HG03354 (cell line): ENCODE measurements at regions not wholly inside any gene's neighbourhood (a gene's known extent, or its start where the extent isn't known, plus 50 kb on each side); places are given as distances from the start of the nearest gene placed in this dataset.
"Not testable (repeated sequence)": the region's sequence is repeated elsewhere in the genome, so short reads cannot be mapped to it uniquely, and the experiment has no call there.

Source experiments
- ATAC-seq: cut with Tn5 transposase; IDR thresholded peaks from one replicate; pipeline ENCODE4 v1.9.1; 2021; ENCODE audit warnings: mild to moderate bottlenecking; ENCODE audit not compliant: unreplicated experiment, poor library complexity, severe bottlenecking

DNA sequence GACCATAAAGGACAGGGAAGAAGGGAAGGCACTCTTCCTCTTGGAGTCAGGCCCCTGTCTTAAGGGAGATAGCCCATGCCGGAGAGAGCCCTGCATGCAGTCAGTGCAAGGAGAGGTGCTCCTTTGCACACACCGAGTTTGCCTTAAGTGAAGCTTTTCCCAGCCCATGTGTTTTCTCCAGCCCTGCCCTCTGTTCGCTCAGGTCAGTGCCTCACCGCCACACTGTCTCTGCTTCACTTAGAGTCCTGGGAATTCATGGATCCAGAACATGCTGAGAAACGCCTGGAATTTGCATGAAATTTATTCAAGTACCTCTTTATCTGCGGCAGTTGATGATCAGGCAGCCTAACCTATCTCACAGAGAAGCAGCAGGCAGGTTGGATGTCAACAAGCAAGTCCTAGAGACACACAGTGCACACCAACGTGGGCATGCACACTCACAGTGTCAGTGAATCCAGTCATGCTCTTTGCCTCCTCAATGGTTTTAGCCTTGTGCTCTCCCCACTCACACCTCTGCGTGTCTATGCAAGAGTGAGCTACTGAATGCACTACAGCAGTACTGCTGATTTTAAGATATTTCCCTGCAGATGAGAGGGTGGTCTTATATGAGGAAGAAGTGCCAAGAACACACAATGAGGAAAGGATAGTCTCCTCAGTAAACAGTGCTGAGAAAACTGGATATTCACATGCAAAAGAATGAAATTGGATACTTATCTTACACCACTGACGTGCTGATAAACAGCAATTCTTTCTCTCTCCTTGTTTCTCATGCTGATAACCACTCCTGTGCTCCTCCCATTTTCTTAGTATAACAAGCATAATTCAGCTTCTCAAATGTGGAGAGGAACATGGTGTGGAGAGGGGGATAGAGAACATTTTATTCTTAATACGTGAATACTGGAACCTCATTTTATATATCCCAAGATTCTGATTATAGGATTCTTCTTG, 295.1 kb upstream of the CDYL start:
- ATAC-seq, result no peak

DNA sequence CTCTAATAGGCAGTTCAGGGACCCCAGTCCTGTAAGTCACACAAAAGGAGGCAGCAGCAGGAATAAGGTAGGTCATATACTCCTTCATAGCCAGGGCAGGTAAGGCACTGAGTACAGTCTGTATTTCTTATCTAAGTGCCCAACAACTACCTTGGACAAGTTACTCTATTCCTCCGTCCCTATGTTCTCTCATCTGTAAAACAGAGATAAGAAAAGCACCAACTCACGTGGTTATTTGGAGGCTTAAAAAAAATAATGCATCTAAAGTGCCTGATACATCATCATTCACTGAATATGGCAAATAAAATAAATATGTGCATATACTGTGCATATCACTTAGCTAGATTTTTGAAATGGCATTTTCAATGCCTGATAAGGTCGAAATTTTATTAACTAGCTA, 298.1 kb upstream of the CDYL start:
- no peak for ATAC-seq

DNA sequence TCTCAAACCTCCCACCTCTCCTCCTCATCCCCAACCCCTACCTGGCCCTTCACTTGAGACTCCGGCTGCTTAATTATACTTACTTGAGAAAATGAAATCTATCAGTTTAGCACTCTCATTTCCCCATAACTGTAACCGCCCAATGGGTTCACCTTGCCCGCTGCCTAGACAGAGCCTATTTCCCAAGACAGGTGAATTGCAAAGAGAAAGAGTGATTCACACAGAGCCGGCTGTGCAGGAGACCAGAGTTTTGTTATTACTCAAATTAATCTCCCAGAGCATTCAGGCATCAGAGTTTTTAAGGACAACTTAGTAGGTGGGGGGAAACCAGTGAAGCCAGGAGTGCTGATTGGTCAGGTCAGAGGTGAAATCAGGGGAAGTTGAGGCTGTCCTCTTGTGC, 301.4 kb upstream of the CDYL start:
- ATAC-seq, result no peak

DNA sequence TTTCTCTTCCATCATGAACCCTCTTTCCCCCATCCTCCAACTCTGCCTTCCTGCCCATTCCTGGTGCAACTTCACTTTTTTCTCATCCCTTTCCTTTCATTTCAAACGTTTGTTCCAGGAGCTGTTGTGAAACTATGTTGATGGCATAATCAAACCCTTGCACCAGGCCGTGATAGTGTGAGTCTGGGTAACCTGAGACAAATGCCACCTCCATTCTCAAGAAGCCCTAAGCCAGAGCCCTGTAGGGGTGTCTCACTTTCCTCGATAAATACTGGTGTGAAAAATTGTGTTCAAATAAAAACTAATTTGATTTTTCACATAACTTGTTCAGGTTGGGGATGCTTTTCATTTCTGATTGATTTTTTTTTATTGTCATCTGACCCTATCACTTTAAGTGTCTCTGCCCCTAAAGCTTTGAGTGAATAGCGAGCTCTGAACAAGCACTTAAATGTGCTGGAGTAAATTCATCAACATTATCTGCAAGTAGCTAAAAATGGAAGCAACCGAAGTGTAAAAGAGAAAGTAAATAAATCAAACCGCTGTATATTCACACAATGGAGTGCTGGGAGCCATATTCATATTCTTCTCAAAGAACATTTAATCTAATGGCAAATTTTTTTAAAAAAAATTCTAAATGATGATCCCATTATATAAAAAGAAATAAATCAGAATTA, 303.1 kb upstream of the CDYL start:
- no peak for ATAC-seq

DNA sequence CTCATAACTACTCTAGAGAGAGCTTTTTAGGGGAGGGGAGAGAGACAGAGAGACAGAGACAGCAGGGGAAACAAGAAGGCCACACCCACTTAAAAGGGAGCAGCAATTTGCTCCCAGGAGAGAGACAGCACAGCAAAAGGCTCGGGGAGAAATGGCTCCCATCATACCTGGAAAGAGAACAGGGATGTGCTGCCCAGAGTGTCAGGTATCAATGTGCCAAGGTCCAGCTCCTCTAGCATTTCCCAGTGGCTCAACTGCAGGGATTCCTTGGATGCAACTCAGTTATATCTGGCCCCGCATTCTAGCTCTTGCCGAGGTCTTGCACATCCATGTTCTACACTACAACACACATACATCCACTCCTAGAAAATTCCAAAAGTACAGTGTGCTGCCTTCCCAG, 304.0 kb upstream of the CDYL start:
- ATAC-seq, result no peak

DNA sequence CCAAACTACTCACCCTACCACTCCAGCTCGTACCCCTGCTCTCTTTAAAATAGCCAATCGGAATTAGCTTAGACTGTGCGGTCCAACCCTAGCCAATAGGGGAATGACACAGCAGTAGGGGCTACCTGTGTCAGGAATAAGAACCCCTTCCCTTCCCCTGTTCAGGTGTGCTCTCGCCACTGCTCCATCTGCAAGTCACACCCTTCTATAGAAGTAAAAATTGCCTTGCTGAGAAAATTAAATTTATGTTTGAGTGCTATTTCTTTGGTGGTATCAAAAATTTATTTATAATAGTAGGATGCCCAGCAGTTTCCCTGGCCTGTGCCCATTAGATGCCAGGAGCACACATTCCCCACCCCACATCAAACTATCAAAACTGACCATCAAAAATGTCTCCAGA, 304.7 kb upstream of the CDYL start:
- not testable (repeated sequence) for ATAC-seq

DNA sequence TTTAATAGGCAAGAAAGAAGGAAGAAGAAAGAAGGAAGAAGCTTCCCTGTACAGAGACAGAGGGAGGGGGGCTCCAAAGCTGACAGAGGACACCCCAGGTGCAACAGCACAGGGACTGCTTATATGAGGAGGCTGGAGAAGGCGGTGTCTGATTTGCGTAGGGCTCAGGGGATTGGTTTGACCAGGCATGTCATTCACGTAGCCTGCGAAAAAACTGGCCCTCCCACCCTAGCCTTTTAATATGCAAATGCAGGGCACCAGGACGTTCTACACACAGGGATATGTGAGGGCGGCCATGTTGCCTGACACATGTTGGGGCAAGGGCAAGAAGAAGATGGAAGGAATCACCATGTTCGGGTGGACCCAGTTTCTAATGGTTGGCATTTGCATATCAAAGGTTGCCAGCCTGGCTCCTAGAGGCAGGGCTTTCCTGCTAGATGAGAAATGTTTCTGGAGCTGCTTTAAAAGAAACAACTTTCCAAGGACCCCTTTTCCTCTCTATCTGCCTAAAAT, 305.4 kb upstream of the CDYL start:
- ATAC-seq, result no peak

DNA sequence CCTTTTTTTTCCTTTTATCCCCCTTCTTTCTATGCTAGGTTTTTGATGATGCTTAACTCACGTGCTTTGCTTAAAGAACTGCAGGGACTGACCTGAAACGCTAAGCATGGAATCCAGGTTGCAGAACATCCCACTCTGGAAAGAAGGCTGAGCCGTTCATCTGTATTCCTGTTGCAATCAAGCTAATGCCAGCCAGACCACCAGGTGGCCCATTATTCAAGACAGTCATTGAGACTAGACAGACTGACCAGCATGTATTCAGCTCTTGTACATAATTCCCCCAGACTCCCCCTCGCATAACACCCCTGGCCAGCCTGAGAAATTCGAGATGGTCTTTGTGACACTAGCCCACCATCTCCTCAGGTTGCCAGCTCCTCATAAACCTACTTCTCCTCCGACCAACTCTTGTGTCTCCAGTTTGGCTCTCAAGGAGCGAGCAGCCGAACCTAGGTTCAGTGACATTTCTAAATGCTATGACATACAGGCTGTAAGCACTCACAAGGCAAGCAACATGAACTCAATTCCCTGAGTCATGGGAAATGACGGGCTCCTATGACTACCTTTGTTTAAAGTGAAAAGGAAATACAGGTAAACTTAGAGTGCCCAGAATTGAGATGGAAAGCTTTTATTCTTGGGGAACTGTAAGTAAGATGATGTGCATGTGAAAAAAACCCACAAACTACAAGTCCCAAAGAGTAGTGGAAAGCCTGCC, 309.3 kb upstream of the CDYL start:
- ATAC-seq, result no peak

DNA sequence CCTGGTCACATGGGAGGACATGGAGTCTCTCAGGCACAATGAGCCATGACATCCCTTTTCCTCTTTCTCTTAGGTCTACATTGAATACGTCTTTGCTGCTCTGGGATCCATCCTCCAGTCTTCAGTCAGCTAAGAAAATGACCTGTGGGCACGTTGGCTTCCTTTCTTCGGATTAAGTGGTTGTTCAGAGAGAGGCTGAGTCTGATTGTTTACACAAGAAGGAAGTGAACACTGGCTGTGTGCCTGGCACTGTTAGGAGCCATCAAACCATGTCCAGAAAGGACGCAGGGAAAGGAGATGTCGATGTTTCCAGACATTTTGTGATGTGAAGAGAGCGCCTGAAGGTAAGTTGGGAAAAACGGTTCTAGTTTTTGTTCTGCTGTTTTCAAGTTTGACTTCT, 309.9 kb upstream of the CDYL start:
- no peak for ATAC-seq

DNA sequence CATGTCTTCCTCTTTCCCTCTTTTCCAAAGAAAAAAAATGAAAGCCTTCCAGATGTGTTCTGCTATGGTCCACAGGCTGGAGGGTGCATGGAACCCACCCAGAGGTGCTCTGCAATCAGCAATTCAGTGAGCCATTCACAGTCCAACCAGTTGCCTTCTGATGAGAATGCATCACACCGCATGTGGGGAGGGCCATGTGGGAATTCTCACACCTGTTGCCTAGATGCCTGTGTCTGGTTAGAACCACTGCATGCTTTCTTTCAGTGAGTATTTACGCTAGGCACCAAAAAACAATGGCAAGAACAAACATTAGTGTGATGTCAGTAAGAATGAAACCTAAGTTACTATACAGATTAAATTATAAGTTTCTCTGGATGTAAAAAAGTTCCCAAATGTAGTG, 311.6 kb upstream of the CDYL start:
- no peak for ATAC-seq

DNA sequence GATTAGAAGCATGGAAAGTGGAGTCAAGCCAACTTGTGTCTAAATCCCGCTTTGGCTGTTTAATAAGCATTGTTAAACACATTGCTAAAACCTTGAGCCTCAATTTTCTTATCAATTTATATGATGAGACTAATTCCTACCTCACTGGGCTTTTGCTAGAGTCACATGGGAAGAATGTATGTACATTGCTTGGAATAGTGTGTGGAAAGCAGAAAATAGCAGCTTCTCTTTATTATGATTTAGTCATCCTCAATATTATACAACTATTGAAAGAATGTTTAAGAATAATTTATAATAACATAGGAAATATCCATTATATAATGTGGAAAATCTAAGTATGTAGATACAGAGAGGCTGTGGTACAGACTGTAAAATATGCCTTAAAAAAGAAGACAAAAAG, 313.0 kb upstream of the CDYL start:
- no peak for ATAC-seq

DNA sequence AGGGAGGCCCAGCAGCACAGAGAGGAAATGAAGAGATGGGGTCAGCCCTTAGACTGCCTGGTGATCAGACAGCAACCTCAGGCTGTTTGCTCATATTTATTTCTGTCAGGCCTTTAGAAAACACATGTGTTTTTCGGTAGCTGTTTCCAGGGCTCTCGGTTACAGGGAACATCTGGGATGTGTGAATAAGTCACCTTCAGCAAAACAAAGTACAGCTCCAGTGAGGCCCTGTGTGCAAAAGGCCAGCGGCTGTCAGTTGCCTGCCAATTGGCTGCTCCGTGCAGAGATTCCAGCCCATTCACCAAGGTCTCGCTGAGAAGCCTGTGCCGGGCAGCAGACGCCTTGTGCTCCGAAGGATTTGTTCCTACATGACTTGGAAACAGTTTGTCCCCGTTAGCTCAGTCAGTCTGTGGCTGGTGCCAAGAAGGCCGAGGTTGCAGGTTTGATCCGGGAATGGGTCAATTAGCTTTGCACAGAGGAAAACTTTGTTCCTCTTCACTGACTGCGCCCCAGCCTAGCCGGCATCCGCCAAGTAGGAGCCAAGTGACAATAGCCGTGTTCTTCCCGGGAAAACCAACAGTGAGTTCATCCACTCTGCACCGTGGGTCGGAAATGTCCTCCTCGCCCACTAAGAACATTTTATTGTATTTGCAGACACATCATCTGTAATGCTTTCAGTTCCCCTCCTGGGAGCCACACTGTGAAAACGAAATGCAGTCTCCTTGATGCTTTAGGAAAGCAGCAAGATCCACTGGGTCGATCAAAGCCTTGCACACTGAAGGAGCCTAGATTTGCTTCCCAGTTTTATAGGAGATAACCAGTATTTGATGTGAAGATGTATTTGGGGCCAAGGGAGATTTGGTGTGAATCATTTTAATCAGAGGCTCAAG, 315.4 kb upstream of the CDYL start:
- no peak for ATAC-seq

DNA sequence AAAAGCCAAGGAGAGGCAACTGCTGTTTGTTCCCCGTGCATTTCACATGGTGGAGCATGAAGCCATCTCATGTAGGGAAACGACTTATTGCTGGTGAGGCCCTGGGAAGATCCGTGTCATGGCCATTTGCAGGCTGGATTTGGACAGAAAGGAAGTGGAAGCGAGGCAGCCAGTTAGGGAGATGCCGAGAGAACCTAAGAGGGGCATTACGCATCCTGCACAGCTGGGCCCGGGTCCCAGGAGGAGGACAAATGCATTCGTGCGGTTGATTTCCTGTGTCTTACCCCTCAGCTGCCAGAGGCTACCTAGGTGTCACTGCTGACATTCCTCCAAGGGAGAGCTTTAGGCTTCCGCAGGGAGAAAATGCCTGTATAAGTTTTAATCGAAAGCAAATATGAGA, 316.2 kb upstream of the CDYL start:
- no peak for ATAC-seq

DNA sequence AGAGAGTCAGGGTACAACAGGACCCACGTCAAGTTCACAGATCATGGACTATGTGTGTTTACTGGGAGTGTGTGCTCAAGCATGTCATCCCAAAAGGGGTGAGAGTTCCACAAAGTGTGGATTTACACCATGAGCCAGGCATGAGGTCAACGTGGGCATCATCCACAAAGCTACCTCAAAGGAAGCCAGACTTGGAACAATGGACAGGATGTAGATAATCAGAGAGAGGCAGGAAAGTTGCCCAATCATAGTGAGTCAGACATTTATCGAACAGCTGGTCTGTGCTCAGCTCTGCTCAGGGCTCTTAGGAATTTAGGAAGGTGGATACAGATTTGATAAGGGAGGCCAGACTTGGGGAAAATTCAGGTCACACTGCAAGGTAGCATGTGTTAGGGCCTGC, 317.2 kb upstream of the CDYL start:
- ATAC-seq, result no peak

DNA sequence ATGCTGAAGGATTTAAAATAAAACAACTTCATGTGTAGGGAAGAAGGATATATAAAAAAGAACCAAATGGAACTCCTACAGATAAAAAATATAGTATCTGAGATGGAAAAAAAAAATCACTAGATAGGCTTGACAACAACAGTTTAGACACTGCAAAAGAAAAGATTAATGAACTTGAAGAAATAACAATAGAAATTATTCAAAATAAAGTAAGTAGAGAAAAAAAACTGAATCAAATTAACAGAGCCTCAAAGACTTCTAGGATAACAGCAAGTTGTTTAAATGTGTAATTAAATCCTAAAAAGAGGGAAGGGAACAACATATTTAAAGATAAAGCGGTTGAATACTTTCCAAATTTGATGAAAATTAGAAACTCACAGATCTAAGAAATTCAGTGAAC, 316.3 kb upstream of the ECI2 start:
- no peak for ATAC-seq

DNA sequence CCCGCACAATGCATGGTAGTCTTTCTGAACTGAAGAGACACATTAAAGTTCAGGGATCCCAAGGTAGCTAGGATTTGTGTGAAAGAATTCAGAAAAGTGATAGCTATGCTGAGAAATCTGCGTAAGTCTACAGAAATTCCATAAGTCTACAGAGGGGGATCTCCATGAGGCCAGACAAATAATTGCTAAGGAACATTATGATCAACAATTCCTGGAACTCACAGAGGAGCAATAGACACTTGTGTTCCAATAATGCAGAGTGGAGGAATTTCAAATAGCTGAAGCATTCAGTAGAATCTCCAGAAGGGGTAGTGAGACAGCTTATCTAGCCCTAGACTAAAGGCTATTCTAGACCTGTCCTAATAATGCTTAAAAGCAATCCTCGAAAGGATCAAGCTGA, 315.7 kb upstream of the ECI2 start:
- ATAC-seq, result no peak

DNA sequence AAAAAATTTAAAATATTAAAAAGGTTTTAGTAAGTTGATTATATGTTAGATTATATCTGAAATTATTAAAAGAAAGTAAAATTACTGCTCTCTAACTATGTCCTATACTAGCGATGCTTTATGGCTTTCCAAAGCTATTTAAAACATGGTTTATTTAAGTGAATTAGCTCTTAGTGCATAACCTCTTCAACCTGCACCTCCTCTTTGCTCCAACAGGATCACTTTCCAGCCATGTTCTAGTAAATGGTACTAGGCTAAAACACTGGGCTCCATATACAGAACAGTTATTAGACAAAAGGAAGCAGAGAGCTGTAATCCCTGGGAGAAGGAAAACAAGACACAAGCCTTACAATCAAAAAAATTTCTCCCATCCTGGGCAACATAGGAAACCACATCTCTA, 314.9 kb upstream of the ECI2 start:
- no peak for ATAC-seq

DNA sequence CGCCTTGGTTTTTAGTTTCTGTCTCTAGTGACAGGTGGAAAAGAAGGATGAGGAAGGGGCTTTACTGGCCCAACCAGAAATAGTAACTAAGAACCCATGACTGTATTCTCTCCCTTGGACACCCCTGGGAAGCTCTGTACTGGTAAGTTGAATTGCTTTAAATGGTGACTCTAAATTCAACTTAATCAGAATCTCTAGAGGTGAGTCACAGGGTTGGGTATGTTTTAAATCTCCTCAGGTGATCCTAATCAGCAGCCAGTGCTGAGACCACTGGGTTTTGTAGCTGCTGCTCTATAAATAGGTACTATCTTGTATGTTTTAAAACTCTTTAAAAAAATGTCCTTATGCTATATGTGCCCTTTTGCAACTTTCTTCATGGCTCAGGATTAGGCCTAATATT, 314.0 kb upstream of the ECI2 start:
- no peak for ATAC-seq

DNA sequence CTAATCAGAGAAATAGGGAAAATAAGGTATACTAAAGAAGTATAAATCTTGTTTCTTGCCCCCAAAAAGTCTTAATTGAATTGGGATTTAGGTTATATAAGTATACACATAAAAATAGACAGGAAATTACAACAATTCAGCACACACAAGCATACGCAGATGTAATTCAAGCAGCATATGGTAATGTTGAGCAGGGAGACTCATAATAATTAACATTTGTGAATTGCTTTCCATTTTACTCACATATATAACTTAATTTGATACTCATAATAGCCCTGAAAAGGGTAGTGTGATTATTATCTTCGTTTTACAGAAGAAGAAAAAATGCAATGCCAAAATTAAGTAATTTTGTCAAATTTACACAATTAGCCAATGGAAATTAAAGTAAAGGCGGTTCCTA, 313.5 kb upstream of the ECI2 start:
- ATAC-seq, result no peak
